Natural killer cell treated with Interleukin-12 subunit alpha and Interleukin-12 subunit beta and Interleukin-15 and Interleukin-18, amount 100 ng/mL, for 72 hours (primary cell): ENCODE measurements at regions not wholly inside any gene's neighbourhood (a gene's known extent, or its start where the extent isn't known, plus 50 kb on each side); places are given as distances from the start of the nearest gene placed in this dataset.
"Not testable (repeated sequence)": the region's sequence is repeated elsewhere in the genome, so short reads cannot be mapped to it uniquely, and the experiment has no call there.

ENCODE experiments used
- ATAC-seq, 2 donors: fragments of 150-1000 bp; cut with Tn5 transposase in 1 of 2; sonication (Bioruptor Pico), chemical (Tn5 transposase) in 1 of 2; 2 replicates each; pipeline ENCODE4 v1.10.0; 2021
- DNase-seq: peaks from one replicate; pipeline ENCODE4 v3.0.0; 2022; ENCODE audit warnings: low spot score
- H3K27ac Mint-ChIP-seq, 2 donors: 1 replicate in 1 of 2; 2 replicates in 1 of 2; pipeline ENCODE4 v1.8.0; 2022; ENCODE audit warnings: mixed read lengths in 2 of 2, mild to moderate bottlenecking in 1 of 2, moderate library complexity in 1 of 2
- H3K27me3 Mint-ChIP-seq, 2 donors: 1 replicate in 1 of 2; 2 replicates in 1 of 2; pipeline ENCODE4 v1.8.0; 2022; ENCODE audit warnings: mixed read lengths in 2 of 2
- H3K36me3 Mint-ChIP-seq: one replicate; pipeline ENCODE4 v1.8.0; 2022; ENCODE audit warnings: mixed read lengths
- H3K4me1 Mint-ChIP-seq, 2 donors: 1 replicate in 1 of 2; 2 replicates in 1 of 2; pipeline ENCODE4 v1.8.0; 2022; ENCODE audit warnings: low read depth in 2 of 2, mixed read lengths in 2 of 2, mild to moderate bottlenecking in 1 of 2
- H3K4me3 Mint-ChIP-seq: one replicate; pipeline ENCODE4 v1.8.0; 2022; ENCODE audit warnings: mixed read lengths
- H3K9me3 Mint-ChIP-seq: 2 replicates; pipeline ENCODE4 v1.8.0; 2022; ENCODE audit warnings: mixed read lengths

GRCh38 chr4:131729205-131729604, 1419.9 kb upstream of the PCDH10 start:
- not testable (repeated sequence) for DNase-seq, H3K27ac Mint-ChIP-seq, H3K27me3 Mint-ChIP-seq, ATAC-seq, H3K36me3 Mint-ChIP-seq, H3K4me1 Mint-ChIP-seq, H3K4me3 Mint-ChIP-seq
- H3K9me3 Mint-ChIP-seq, result peaks cover 14% of the 10 kb centered on the region

- H3K27me3 Mint-ChIP-seq, H3K27ac Mint-ChIP-seq, H3K4me3 Mint-ChIP-seq, H3K36me3 Mint-ChIP-seq, DNase-seq, H3K4me1 Mint-ChIP-seq, ATAC-seq: not testable (repeated sequence)
- H3K9me3 Mint-ChIP-seq, result peaks cover 14% of the 10 kb centered on the region
Measured at GRCh38 chr4:131729716-131730398, 1419.2 kb upstream of the PCDH10 start.

- H3K4me3 Mint-ChIP-seq, H3K27ac Mint-ChIP-seq, H3K36me3 Mint-ChIP-seq, H3K4me1 Mint-ChIP-seq, H3K27me3 Mint-ChIP-seq, ATAC-seq, DNase-seq: not testable (repeated sequence)
- H3K9me3 Mint-ChIP-seq, result peaks cover 11% of the 10 kb centered on the region
Measured at GRCh38 chr4:131730574-131730973, 1418.5 kb upstream of the PCDH10 start.

- not testable (repeated sequence) for H3K27me3 Mint-ChIP-seq, H3K9me3 Mint-ChIP-seq, H3K4me3 Mint-ChIP-seq, H3K4me1 Mint-ChIP-seq, DNase-seq, H3K27ac Mint-ChIP-seq, ATAC-seq, H3K36me3 Mint-ChIP-seq
Measured at GRCh38 chr4:131732034-131732630, 1417.0 kb upstream of the PCDH10 start.

- not testable (repeated sequence) for H3K36me3 Mint-ChIP-seq, H3K9me3 Mint-ChIP-seq, H3K4me3 Mint-ChIP-seq, H3K27me3 Mint-ChIP-seq, ATAC-seq, H3K4me1 Mint-ChIP-seq, H3K27ac Mint-ChIP-seq, DNase-seq
Measured at GRCh38 chr4:131734321-131734720, 1414.8 kb upstream of the PCDH10 start.

GRCh38 chr4:131734851-131735385, 1414.2 kb upstream of the PCDH10 start:
- H3K27me3 Mint-ChIP-seq, H3K4me3 Mint-ChIP-seq, H3K36me3 Mint-ChIP-seq, H3K9me3 Mint-ChIP-seq, ATAC-seq, DNase-seq, H3K4me1 Mint-ChIP-seq, H3K27ac Mint-ChIP-seq: not testable (repeated sequence)

GRCh38 chr4:131738991-131739390, 1410.1 kb upstream of the PCDH10 start:
- not testable (repeated sequence) for H3K4me3 Mint-ChIP-seq, H3K27ac Mint-ChIP-seq, DNase-seq, H3K27me3 Mint-ChIP-seq, H3K36me3 Mint-ChIP-seq, H3K4me1 Mint-ChIP-seq, H3K9me3 Mint-ChIP-seq, ATAC-seq

- not testable (repeated sequence) for ATAC-seq, H3K27me3 Mint-ChIP-seq, H3K9me3 Mint-ChIP-seq, DNase-seq, H3K27ac Mint-ChIP-seq, H3K36me3 Mint-ChIP-seq, H3K4me1 Mint-ChIP-seq, H3K4me3 Mint-ChIP-seq
Measured at GRCh38 chr4:131741836-131742235, 1407.3 kb upstream of the PCDH10 start.

- not testable (repeated sequence) for H3K27ac Mint-ChIP-seq, H3K4me1 Mint-ChIP-seq, ATAC-seq, H3K36me3 Mint-ChIP-seq, H3K4me3 Mint-ChIP-seq, H3K9me3 Mint-ChIP-seq, DNase-seq, H3K27me3 Mint-ChIP-seq
Measured at GRCh38 chr4:131742536-131743205, 1406.4 kb upstream of the PCDH10 start.

GRCh38 chr4:131743348-131743747, 1405.7 kb upstream of the PCDH10 start:
- H3K27ac Mint-ChIP-seq, H3K4me3 Mint-ChIP-seq, ATAC-seq, H3K36me3 Mint-ChIP-seq, H3K9me3 Mint-ChIP-seq, DNase-seq, H3K4me1 Mint-ChIP-seq, H3K27me3 Mint-ChIP-seq: not testable (repeated sequence)

- not testable (repeated sequence) for H3K27me3 Mint-ChIP-seq, H3K4me1 Mint-ChIP-seq, H3K36me3 Mint-ChIP-seq, H3K27ac Mint-ChIP-seq, DNase-seq, ATAC-seq, H3K9me3 Mint-ChIP-seq, H3K4me3 Mint-ChIP-seq
Measured at GRCh38 chr4:131747203-131747602, 1401.9 kb upstream of the PCDH10 start.

- H3K27ac Mint-ChIP-seq, H3K27me3 Mint-ChIP-seq, H3K4me3 Mint-ChIP-seq, H3K9me3 Mint-ChIP-seq, ATAC-seq, H3K36me3 Mint-ChIP-seq, DNase-seq, H3K4me1 Mint-ChIP-seq: not testable (repeated sequence)
Measured at GRCh38 chr4:131749224-131749623, 1399.9 kb upstream of the PCDH10 start.

GRCh38 chr4:131750006-131750405, 1399.1 kb upstream of the PCDH10 start:
- H3K4me3 Mint-ChIP-seq, DNase-seq, H3K36me3 Mint-ChIP-seq, H3K27ac Mint-ChIP-seq, H3K4me1 Mint-ChIP-seq, ATAC-seq, H3K27me3 Mint-ChIP-seq, H3K9me3 Mint-ChIP-seq: not testable (repeated sequence)

GRCh38 chr4:131750469-131750868, 1398.6 kb upstream of the PCDH10 start:
- H3K4me3 Mint-ChIP-seq, H3K36me3 Mint-ChIP-seq, H3K27me3 Mint-ChIP-seq, H3K9me3 Mint-ChIP-seq, ATAC-seq, H3K27ac Mint-ChIP-seq, DNase-seq, H3K4me1 Mint-ChIP-seq: not testable (repeated sequence)
